Neural progenitor cell (in vitro differentiated cells): ENCODE measurements at regions not wholly inside any gene's neighbourhood (a gene's known extent, or its start where the extent isn't known, plus 50 kb on each side); places are given as distances from the start of the nearest gene placed in this dataset.

ENCODE experiments used
- EZH2 ChIP-seq: fragments of 200-600 bp; sonication (generic); IDR thresholded peaks from 2 replicates; pipeline ENCODE4 v1.6.1; 2017; ENCODE audit warnings: antibody characterized with exemption, mild to moderate bottlenecking, moderate library complexity
- EZH2phosphoT487 ChIP-seq: fragments of 200-600 bp; sonication (generic); IDR thresholded peaks from 2 replicates; pipeline ENCODE4 v1.6.1; 2017; ENCODE audit warnings: antibody characterized with exemption
- TF ChIP-seq, protein P1 (sequence below): fragments of 200-600 bp; sonication (generic); IDR thresholded peaks from 2 replicates; pipeline ENCODE4 v1.5.1; 2017; ENCODE audit warnings: antibody characterized with exemption, mild to moderate bottlenecking

DNA sequence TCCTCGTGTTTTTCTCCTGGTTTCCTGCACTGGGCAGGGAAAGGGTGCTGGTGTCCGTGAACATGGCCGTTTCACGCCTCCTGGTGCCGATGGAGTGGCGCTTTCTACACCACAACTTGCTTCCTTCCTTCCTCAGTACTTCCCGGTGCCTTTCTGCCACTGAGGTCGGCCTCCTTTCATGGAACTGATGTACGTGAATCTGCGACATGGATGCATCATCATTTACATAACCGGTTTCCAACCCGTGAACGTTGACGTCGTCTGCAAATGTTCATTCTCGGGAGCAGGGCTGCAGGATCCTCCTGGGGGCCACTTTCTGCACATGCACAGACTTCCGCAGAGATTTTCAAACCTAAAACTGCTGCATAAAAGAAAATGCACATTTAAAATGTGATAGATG lies 474.4 kb downstream of the BRD1 start:
- TF ChIP-seq, protein P1, sequence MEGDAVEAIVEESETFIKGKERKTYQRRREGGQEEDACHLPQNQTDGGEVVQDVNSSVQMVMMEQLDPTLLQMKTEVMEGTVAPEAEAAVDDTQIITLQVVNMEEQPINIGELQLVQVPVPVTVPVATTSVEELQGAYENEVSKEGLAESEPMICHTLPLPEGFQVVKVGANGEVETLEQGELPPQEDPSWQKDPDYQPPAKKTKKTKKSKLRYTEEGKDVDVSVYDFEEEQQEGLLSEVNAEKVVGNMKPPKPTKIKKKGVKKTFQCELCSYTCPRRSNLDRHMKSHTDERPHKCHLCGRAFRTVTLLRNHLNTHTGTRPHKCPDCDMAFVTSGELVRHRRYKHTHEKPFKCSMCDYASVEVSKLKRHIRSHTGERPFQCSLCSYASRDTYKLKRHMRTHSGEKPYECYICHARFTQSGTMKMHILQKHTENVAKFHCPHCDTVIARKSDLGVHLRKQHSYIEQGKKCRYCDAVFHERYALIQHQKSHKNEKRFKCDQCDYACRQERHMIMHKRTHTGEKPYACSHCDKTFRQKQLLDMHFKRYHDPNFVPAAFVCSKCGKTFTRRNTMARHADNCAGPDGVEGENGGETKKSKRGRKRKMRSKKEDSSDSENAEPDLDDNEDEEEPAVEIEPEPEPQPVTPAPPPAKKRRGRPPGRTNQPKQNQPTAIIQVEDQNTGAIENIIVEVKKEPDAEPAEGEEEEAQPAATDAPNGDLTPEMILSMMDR: no peak
- TF ChIP-seq EZH2: no peak
- no peak for TF ChIP-seq EZH2phosphoT487
